ENCODE measurements at regions not wholly inside any gene's neighbourhood (a gene's known extent, or its start where the extent isn't known, plus 50 kb on each side); places are given as distances from the start of the nearest gene placed in this dataset.

GRCh38 chr1:215466361-215466760, 100.7 kb upstream of the KCTD3 start:
- no peak for TF ChIP-seq CTCF (conservative IDR thresholded peaks at IDR 0.05; ENCODE audit: low read depth, low read length)
- TF ChIP-seq BHLHE40 (IDR thresholded peaks at IDR 0.05; ENCODE audit: low read depth, low read length), result no peak
- TF ChIP-seq POLR2A (IDR thresholded peaks at IDR 0.05; ENCODE audit: low read depth, low read length), result no peak

Measured in IMR-90 (cell line).